ENCODE measurements at regions not wholly inside any gene's neighbourhood (a gene's known extent, or its start where the extent isn't known, plus 50 kb on each side); places are given as distances from the start of the nearest gene placed in this dataset.

- Histone ChIP-seq H3K4me3 (ENCODE audit: low read length) (no peak overlapping the region), H3K23ac (ENCODE audit: low read length) (no peak overlapping the region), H3K4me2 (ENCODE audit: low read length) (no peak overlapping the region), H2BK120ac (ENCODE audit: low read depth, low read length) (no peak overlapping the region), H3K79me1 (ENCODE audit: low read length) (no peaks in the 10 kb centered on the region), H3K4ac (ENCODE audit: low read depth, low read length) (no peak overlapping the region), H4K5ac (ENCODE audit: low read length) (no peak overlapping the region), H3K27me3 (ENCODE audit: insufficient read depth, low read length, poor library complexity) (no peaks in the 10 kb centered on the region), H4K8ac (ENCODE audit: low read depth, low read length) (no peak overlapping the region), H3K9ac (ENCODE audit: low read length) (no peak overlapping the region), H3K4me1 (ENCODE audit: control insufficient read depth, low read depth, low read length) (no peaks in the 10 kb centered on the region), H3K79me2 (ENCODE audit: control insufficient read depth, insufficient read depth, low read length) (no peaks in the 10 kb centered on the region), H3K18ac (ENCODE audit: low read length) (no peak overlapping the region), H2BK15ac (replicated peaks; ENCODE audit: low read depth) (no peak overlapping the region), H3K56ac (ENCODE audit: low read length) (no peak overlapping the region), H3K36me3 (ENCODE audit: control insufficient read depth, insufficient read depth, low read length) (no peaks in the 10 kb centered on the region), H2BK5ac (ENCODE audit: low read length) (no peak overlapping the region), H2AK5ac (ENCODE audit: low read length) (no peak overlapping the region), H3K27ac (ENCODE audit: low read depth, low read length) (no peak overlapping the region)
- WGBS (ENCODE audit: extremely low coverage, insufficient coverage, low lambda C conversion rate): no CpG with 5 or more reads among the region's 2 CpGs
- DNase-seq: no peak
Observed at GRCh38 chr15:53233801-53234200, 443.7 kb upstream of the ONECUT1 start.

- H2BK15ac ChIP-seq (replicated peaks; ENCODE audit: low read depth): no peak overlapping the region
- no peak overlapping the region for H3K4ac ChIP-seq (ENCODE audit: low read depth, low read length)
- no peak overlapping the region for H3K18ac ChIP-seq (ENCODE audit: low read length)
- H3K23ac ChIP-seq (ENCODE audit: low read length): no peak overlapping the region
- H3K79me1 ChIP-seq (ENCODE audit: low read length): no peaks in the 10 kb centered on the region
- H2AK5ac ChIP-seq (ENCODE audit: low read length): no peak overlapping the region
- no peak overlapping the region for H2BK5ac ChIP-seq (ENCODE audit: low read length)
- DNase-seq: no peak
- no CpG with 5 or more reads among the region's 1 CpG for WGBS (ENCODE audit: extremely low coverage, insufficient coverage, low lambda C conversion rate)
- no peaks in the 10 kb centered on the region for H3K79me2 ChIP-seq (ENCODE audit: control insufficient read depth, insufficient read depth, low read length)
- H3K4me2 ChIP-seq (ENCODE audit: low read length): no peak overlapping the region
- H3K36me3 ChIP-seq (ENCODE audit: control insufficient read depth, insufficient read depth, low read length): no peaks in the 10 kb centered on the region
- no peaks in the 10 kb centered on the region for H3K27me3 ChIP-seq (ENCODE audit: insufficient read depth, low read length, poor library complexity)
- no peaks in the 10 kb centered on the region for H3K4me1 ChIP-seq (ENCODE audit: control insufficient read depth, low read depth, low read length)
- H3K27ac ChIP-seq (ENCODE audit: low read depth, low read length): no peak overlapping the region
- no peak overlapping the region for H3K4me3 ChIP-seq (ENCODE audit: low read length)
- no peak overlapping the region for H4K8ac ChIP-seq (ENCODE audit: low read depth, low read length)
- H3K9ac ChIP-seq (ENCODE audit: low read length): no peak overlapping the region
- H2BK120ac ChIP-seq (ENCODE audit: low read depth, low read length): no peak overlapping the region
- H3K56ac ChIP-seq (ENCODE audit: low read length): no peak overlapping the region
- no peak overlapping the region for H4K5ac ChIP-seq (ENCODE audit: low read length)
Observed at GRCh38 chr15:53230473-53230872, 440.3 kb upstream of the ONECUT1 start.

- Histone ChIP-seq H3K27ac (ENCODE audit: low read depth, low read length) (no peak overlapping the region), H3K56ac (ENCODE audit: low read length) (no peak overlapping the region), H4K8ac (ENCODE audit: low read depth, low read length) (no peak overlapping the region), H3K27me3 (ENCODE audit: insufficient read depth, low read length, poor library complexity) (no peaks in the 10 kb centered on the region), H3K9ac (ENCODE audit: low read length) (no peak overlapping the region), H3K79me1 (ENCODE audit: low read length) (no peaks in the 10 kb centered on the region), H4K5ac (ENCODE audit: low read length) (no peak overlapping the region), H3K4ac (ENCODE audit: low read depth, low read length) (no peak overlapping the region), H3K18ac (ENCODE audit: low read length) (no peak overlapping the region), H3K4me3 (ENCODE audit: low read length) (no peak overlapping the region), H2AK5ac (ENCODE audit: low read length) (no peak overlapping the region), H3K23ac (ENCODE audit: low read length) (no peak overlapping the region), H3K4me2 (ENCODE audit: low read length) (no peak overlapping the region), H2BK120ac (ENCODE audit: low read depth, low read length) (no peak overlapping the region), H2BK15ac (replicated peaks; ENCODE audit: low read depth) (no peak overlapping the region), H3K79me2 (ENCODE audit: control insufficient read depth, insufficient read depth, low read length) (no peaks in the 10 kb centered on the region), H2BK5ac (ENCODE audit: low read length) (no peak overlapping the region), H3K36me3 (ENCODE audit: control insufficient read depth, insufficient read depth, low read length) (no peaks in the 10 kb centered on the region), H3K4me1 (ENCODE audit: control insufficient read depth, low read depth, low read length) (no peaks in the 10 kb centered on the region)
- WGBS (ENCODE audit: extremely low coverage, insufficient coverage, low lambda C conversion rate): no CpG with 5 or more reads among the region's 2 CpGs
- DNase-seq: no peak
Observed at GRCh38 chr15:53226559-53226958, 436.4 kb upstream of the ONECUT1 start.

DNA sequence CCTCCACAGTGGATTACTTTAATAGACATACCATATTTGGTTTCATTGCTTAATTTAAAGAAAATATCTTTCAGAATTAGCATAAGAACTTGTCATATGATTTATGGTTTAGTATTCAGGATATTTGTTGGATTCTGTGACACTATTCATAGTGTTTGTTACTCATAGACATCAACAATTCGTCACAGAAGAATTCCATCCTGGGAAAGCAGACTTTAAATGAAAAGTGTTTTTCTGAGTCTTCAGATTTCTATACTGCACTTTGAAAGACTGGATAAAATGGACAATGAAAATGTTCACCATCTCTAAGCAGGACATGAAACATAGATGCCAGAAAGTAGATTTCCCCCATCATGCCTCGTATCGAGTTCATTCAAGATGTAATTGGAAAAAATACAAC, 435.6 kb upstream of the ONECUT1 start:
- Histone ChIP-seq H3K18ac (ENCODE audit: low read length) (no peak overlapping the region), H3K4ac (ENCODE audit: low read depth, low read length) (no peak overlapping the region), H3K4me3 (ENCODE audit: low read length) (no peak overlapping the region), H3K23ac (ENCODE audit: low read length) (no peak overlapping the region), H3K27ac (ENCODE audit: low read depth, low read length) (no peak overlapping the region), H3K36me3 (ENCODE audit: control insufficient read depth, insufficient read depth, low read length) (no peaks in the 10 kb centered on the region), H3K27me3 (ENCODE audit: insufficient read depth, low read length, poor library complexity) (no peaks in the 10 kb centered on the region), H2BK15ac (replicated peaks; ENCODE audit: low read depth) (no peak overlapping the region), H2BK120ac (ENCODE audit: low read depth, low read length) (no peak overlapping the region), H2AK5ac (ENCODE audit: low read length) (no peak overlapping the region), H3K4me1 (ENCODE audit: control insufficient read depth, low read depth, low read length) (no peaks in the 10 kb centered on the region), H4K5ac (ENCODE audit: low read length) (no peak overlapping the region), H3K56ac (ENCODE audit: low read length) (no peak overlapping the region), H3K9ac (ENCODE audit: low read length) (no peak overlapping the region), H3K79me1 (ENCODE audit: low read length) (no peaks in the 10 kb centered on the region), H4K8ac (ENCODE audit: low read depth, low read length) (no peak overlapping the region), H2BK5ac (ENCODE audit: low read length) (no peak overlapping the region), H3K79me2 (ENCODE audit: control insufficient read depth, insufficient read depth, low read length) (no peaks in the 10 kb centered on the region), H3K4me2 (ENCODE audit: low read length) (no peak overlapping the region)
- no CpG with 5 or more reads among the region's 3 CpGs for WGBS (ENCODE audit: extremely low coverage, insufficient coverage, low lambda C conversion rate)
- DNase-seq: no peak

DNA sequence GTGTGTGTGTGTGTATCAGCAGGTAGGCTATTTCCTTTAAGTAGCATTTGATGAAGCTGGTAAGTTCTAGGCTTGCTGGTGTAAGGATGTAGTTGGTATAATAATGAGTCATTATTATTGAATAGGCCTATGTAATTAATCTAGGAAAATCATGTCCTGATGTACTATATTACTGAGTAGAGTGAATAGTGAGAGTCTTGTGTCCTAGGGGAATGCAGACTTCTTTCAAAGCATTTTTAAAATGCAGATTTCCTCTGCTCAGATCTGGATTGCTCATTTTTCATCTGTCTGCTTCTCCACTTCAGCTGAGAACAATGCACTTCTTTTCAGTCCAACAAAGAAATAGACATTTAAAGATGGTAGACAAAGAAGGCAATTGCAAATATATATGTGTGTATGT, 434.2 kb upstream of the ONECUT1 start:
- Histone ChIP-seq H3K36me3 (ENCODE audit: control insufficient read depth, insufficient read depth, low read length) (no peaks in the 10 kb centered on the region), H2BK120ac (ENCODE audit: low read depth, low read length) (no peak overlapping the region), H4K8ac (ENCODE audit: low read depth, low read length) (no peak overlapping the region), H3K9ac (ENCODE audit: low read length) (no peak overlapping the region), H3K79me1 (ENCODE audit: low read length) (no peaks in the 10 kb centered on the region), H3K4me1 (ENCODE audit: control insufficient read depth, low read depth, low read length) (no peaks in the 10 kb centered on the region), H2BK15ac (replicated peaks; ENCODE audit: low read depth) (no peak overlapping the region), H3K23ac (ENCODE audit: low read length) (no peak overlapping the region), H3K56ac (ENCODE audit: low read length) (no peak overlapping the region), H2BK5ac (ENCODE audit: low read length) (no peak overlapping the region), H3K79me2 (ENCODE audit: control insufficient read depth, insufficient read depth, low read length) (no peaks in the 10 kb centered on the region), H2AK5ac (ENCODE audit: low read length) (no peak overlapping the region), H4K5ac (ENCODE audit: low read length) (no peak overlapping the region), H3K4ac (ENCODE audit: low read depth, low read length) (no peak overlapping the region), H3K27me3 (ENCODE audit: insufficient read depth, low read length, poor library complexity) (no peaks in the 10 kb centered on the region), H3K4me3 (ENCODE audit: low read length) (no peak overlapping the region), H3K27ac (ENCODE audit: low read depth, low read length) (no peak overlapping the region), H3K18ac (ENCODE audit: low read length) (no peak overlapping the region), H3K4me2 (ENCODE audit: low read length) (no peak overlapping the region)
- no peak for DNase-seq

- Histone ChIP-seq H3K23ac (ENCODE audit: low read length) (no peak overlapping the region), H3K4me3 (ENCODE audit: low read length) (no peak overlapping the region), H2BK5ac (ENCODE audit: low read length) (no peak overlapping the region), H2BK120ac (ENCODE audit: low read depth, low read length) (no peak overlapping the region), H2BK15ac (replicated peaks; ENCODE audit: low read depth) (no peak overlapping the region), H3K56ac (ENCODE audit: low read length) (no peak overlapping the region), H3K27ac (ENCODE audit: low read depth, low read length) (no peak overlapping the region), H3K27me3 (ENCODE audit: insufficient read depth, low read length, poor library complexity) (no peaks in the 10 kb centered on the region), H4K5ac (ENCODE audit: low read length) (no peak overlapping the region), H2AK5ac (ENCODE audit: low read length) (no peak overlapping the region), H3K4me1 (ENCODE audit: control insufficient read depth, low read depth, low read length) (no peaks in the 10 kb centered on the region), H3K36me3 (ENCODE audit: control insufficient read depth, insufficient read depth, low read length) (no peaks in the 10 kb centered on the region), H4K8ac (ENCODE audit: low read depth, low read length) (no peak overlapping the region), H3K9ac (ENCODE audit: low read length) (no peak overlapping the region), H3K18ac (ENCODE audit: low read length) (no peak overlapping the region), H3K4ac (ENCODE audit: low read depth, low read length) (no peak overlapping the region), H3K79me2 (ENCODE audit: control insufficient read depth, insufficient read depth, low read length) (no peaks in the 10 kb centered on the region), H3K4me2 (ENCODE audit: low read length) (no peak overlapping the region), H3K79me1 (ENCODE audit: low read length) (no peaks in the 10 kb centered on the region)
- WGBS (ENCODE audit: extremely low coverage, insufficient coverage, low lambda C conversion rate): no CpG with 5 or more reads among the region's 1 CpG
- no peak for DNase-seq
Observed at GRCh38 chr15:53223815-53224214, 433.7 kb upstream of the ONECUT1 start.

All from mesendoderm (in vitro differentiated cells).